Heart left ventricle (tissue), 13 donors: ENCODE measurements at regions not wholly inside any gene's neighbourhood (a gene's known extent, or its start where the extent isn't known, plus 50 kb on each side); places are given as distances from the start of the nearest gene placed in this dataset.

Experiments used
- CTCF ChIP-seq, 12 donors: fragments of 200-600 bp; sonication (generic) in 4 of 12; IDR thresholded peaks; one replicate each; pipeline versions ENCODE4 v1.5.0 to v1.8.0; 2018 to 2022; ENCODE audit warnings: antibody characterized with exemption in 12 of 12, mild to moderate bottlenecking in 5 of 12
- POLR2A ChIP-seq, 2 donors: fragments of 450-650 bp; IDR thresholded peaks; one replicate each; pipeline ENCODE4 v1.6.1; 2017; ENCODE audit warnings: antibody characterized with exemption in 2 of 2, mild to moderate bottlenecking in 2 of 2, moderate library complexity in 2 of 2
- donor health status: ischemic (EF 13 %, LVEDD 7.1; RV severe dilation, severe dysfunction).
- donor health status: DM: no; HTN: yes; CAD: no.
- donor health status: DM: no; HTN: no; CAD: no.
- donor health status: ischemic (EF 25% LVEDD 6.9; RV normal size, moderate dysfunction).
- donor health status: ischemic (EF 25% LVEDD 5.7; RV mildly dilated, moderate dysfunction).
- donor health status: ischemic (EF 35%, LVEDD 5.7; RV mildly dilated, moderate dysfunction).
- donor health status: nonischemic (EF 11% LVEDD 7.7; RV severe dilation, severe dysfunction).
- donor health status: DM: yes; HTN: yes; CAD: no.
- donor health status: PGD.
- donor health status: ischemic (EF 29% LVEDD 5.4; RV normal size, mild dysfunction).
- donor health status: nonischemic (EF 23%, LVEDD 6.1; RV moderate dilation, normal function).

- no peak for TF ChIP-seq POLR2A (IDR thresholded peaks at IDR 0.05)
- no peak for TF ChIP-seq CTCF (IDR thresholded peaks at IDR 0.05)
Measured at GRCh38 chr6:165820407-165820806, 157.4 kb upstream of the PDE10A start.
